Lung (tissue), 11 donors: ENCODE measurements at regions not wholly inside any gene's neighbourhood (a gene's known extent, or its start where the extent isn't known, plus 50 kb on each side); places are given as distances from the start of the nearest gene placed in this dataset.

Source experiments
- ATAC-seq: fragments of 200-7000 bp; cut with Tn5 transposase; one replicate; pipeline ENCODE4 v1.9.1; 2020; ENCODE audit warnings: moderate number of reproducible peaks; ENCODE audit not compliant: insufficient read depth, low FRiP score
- DNase-seq, 3 donors: peaks; one replicate each; pipeline ENCODE4 v3.0.0-alpha.2; 2013 to 2017
- H3K27ac ChIP-seq, 2 donors: one replicate each; pipeline ENCODE4 v1.5.1; 2013; ENCODE audit warnings: mild to moderate bottlenecking in 2 of 2, moderate library complexity in 2 of 2, control low read depth in 1 of 2, inconsistent platforms in 1 of 2, low read depth in 1 of 2, low read length in 1 of 2
- H3K27me3 ChIP-seq, 3 donors: one replicate each; pipeline ENCODE4 v1.5.1; 2013; ENCODE audit warnings: low read length in 2 of 3; ENCODE audit not compliant: control insufficient read depth in 3 of 3, insufficient read depth in 3 of 3
- H3K36me3 ChIP-seq, 4 donors: one replicate each; pipeline ENCODE4 v1.5.1; 2013; ENCODE audit warnings: low read length in 4 of 4, mild to moderate bottlenecking in 1 of 4, moderate library complexity in 1 of 4; ENCODE audit not compliant: control insufficient read depth in 4 of 4, insufficient read depth in 4 of 4
- H3K4me1 ChIP-seq, 5 donors: one replicate each; pipeline ENCODE4 v1.5.1; 2013; ENCODE audit warnings: low read length in 5 of 5, mild to moderate bottlenecking in 2 of 5, moderate library complexity in 1 of 5; ENCODE audit not compliant: control insufficient read depth in 5 of 5, insufficient read depth in 5 of 5
- H3K4me3 ChIP-seq: one replicate; pipeline ENCODE4 v1.5.1; 2013; ENCODE audit warnings: mild to moderate bottlenecking, control low read depth, moderate library complexity
- H3K9ac ChIP-seq, 2 donors: one replicate each; pipeline ENCODE4 v1.5.1; 2013; ENCODE audit warnings: low read length in 2 of 2, control low read depth in 1 of 2; ENCODE audit not compliant: insufficient read depth in 1 of 2
- H3K9me3 ChIP-seq, 4 donors: one replicate each; pipeline ENCODE4 v1.5.1; 2013; ENCODE audit warnings: low read length in 3 of 4, mild to moderate bottlenecking in 1 of 4, moderate library complexity in 1 of 4; ENCODE audit not compliant: control insufficient read depth in 4 of 4, insufficient read depth in 3 of 4
- WGBS, 2 donors: extraction: QIAGEN DNeasy Blood & Tissue Kit; methylation state at CpG; one replicate each; pipeline ENCODE4 v1.1.7; 2013; 5-methylcytosine and 5-hydroxymethylcytosine counted together
- TF ChIP-seq, protein P1 (sequence below): IDR thresholded peaks from 2 replicates; pipeline ENCODE4 v1.5.1; 2012; ENCODE audit warnings: mild to moderate bottlenecking; ENCODE audit errors: control extremely low read depth, extremely low read depth
- donor health status: control.
- donor health status: control.
- donor health status: Bipolar disorder and iron deficiency.
- donor health status: healthy.
- donor health status: DM: yes; HTN: yes; CAD: no.

- no peak overlapping the region for H3K9ac ChIP-seq
- H3K4me1 ChIP-seq: peaks cover 0 to 3% (median 0%) of the 10 kb centered on the region in 5 donors
- DNase-seq: no peak
- TF ChIP-seq, protein P1, sequence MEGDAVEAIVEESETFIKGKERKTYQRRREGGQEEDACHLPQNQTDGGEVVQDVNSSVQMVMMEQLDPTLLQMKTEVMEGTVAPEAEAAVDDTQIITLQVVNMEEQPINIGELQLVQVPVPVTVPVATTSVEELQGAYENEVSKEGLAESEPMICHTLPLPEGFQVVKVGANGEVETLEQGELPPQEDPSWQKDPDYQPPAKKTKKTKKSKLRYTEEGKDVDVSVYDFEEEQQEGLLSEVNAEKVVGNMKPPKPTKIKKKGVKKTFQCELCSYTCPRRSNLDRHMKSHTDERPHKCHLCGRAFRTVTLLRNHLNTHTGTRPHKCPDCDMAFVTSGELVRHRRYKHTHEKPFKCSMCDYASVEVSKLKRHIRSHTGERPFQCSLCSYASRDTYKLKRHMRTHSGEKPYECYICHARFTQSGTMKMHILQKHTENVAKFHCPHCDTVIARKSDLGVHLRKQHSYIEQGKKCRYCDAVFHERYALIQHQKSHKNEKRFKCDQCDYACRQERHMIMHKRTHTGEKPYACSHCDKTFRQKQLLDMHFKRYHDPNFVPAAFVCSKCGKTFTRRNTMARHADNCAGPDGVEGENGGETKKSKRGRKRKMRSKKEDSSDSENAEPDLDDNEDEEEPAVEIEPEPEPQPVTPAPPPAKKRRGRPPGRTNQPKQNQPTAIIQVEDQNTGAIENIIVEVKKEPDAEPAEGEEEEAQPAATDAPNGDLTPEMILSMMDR: no peak
- H3K27ac ChIP-seq: no peak overlapping the region
- H3K27me3 ChIP-seq: no peaks in the 10 kb centered on the region
- H3K9me3 ChIP-seq: no peaks in the 10 kb centered on the region
- H3K36me3 ChIP-seq: no peaks in the 10 kb centered on the region
- no peak overlapping the region for H3K4me3 ChIP-seq
- ATAC-seq: no peak
- WGBS, 2 donors: 64 to 80% methylated on average over 5 of the region's 5 CpGs
Observed at GRCh38 chr3:166291186-166291955, 454.1 kb upstream of the BCHE start.

- TF ChIP-seq, protein P1: no peak
- Histone ChIP-seq H3K4me3 (no peak overlapping the region), H3K27ac (no peak overlapping the region), H3K27me3 (no peaks in the 10 kb centered on the region), H3K9me3 (no peaks in the 10 kb centered on the region), H3K4me1 (no peaks in the 10 kb centered on the region), H3K9ac (no peak overlapping the region), H3K36me3 (no peaks in the 10 kb centered on the region)
- ATAC-seq: no peak
- no peak for DNase-seq
- WGBS, 2 donors: 66 to 69% methylated on average over 2 of the region's 2 CpGs
Observed at GRCh38 chr3:166285001-166285400, 447.8 kb upstream of the BCHE start.

DNA sequence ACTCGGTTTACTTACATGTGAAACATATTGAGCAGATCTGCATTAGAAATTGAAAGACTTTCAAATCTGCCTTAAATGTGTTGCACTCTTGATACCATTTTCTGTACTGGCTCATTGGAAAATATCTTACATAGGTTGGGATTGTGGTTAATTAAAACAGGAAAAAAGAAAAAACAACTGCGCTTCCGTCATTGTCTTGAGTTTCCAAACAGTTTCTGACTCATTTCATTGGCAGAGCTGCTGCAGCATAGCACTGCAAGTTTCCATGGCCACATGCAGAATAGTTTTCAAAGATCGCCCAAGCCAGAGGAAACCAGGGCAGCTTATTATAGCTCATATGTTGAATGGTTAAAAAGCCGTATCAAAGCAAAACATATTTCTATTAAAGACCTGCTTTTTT lies 446.6 kb upstream of the BCHE start:
- TF ChIP-seq, protein P1: no peak
- no peak overlapping the region for H3K4me3 ChIP-seq
- no peaks in the 10 kb centered on the region for H3K36me3 ChIP-seq
- WGBS, 2 donors: 64 to 72% methylated on average over 5 of the region's 5 CpGs
- H3K27me3 ChIP-seq: no peaks in the 10 kb centered on the region
- DNase-seq (no peak), ATAC-seq (no peak)
- no peaks in the 10 kb centered on the region for H3K4me1 ChIP-seq
- no peak overlapping the region for H3K27ac ChIP-seq
- H3K9ac ChIP-seq: no peak overlapping the region
- no peaks in the 10 kb centered on the region for H3K9me3 ChIP-seq

GRCh38 chr3:166282931-166283330 lies 445.7 kb upstream of the BCHE start:
- H3K27me3 ChIP-seq: no peaks in the 10 kb centered on the region
- H3K27ac ChIP-seq: no peak overlapping the region
- 68% methylated on average over 2 of the region's 2 CpGs for WGBS, 2 donors
- TF ChIP-seq, protein P1: no peak
- DNase-seq: no peak
- no peaks in the 10 kb centered on the region for H3K36me3 ChIP-seq
- no peaks in the 10 kb centered on the region for H3K4me1 ChIP-seq
- no peak overlapping the region for H3K9ac ChIP-seq
- H3K4me3 ChIP-seq: no peak overlapping the region
- H3K9me3 ChIP-seq: no peaks in the 10 kb centered on the region
- no peak for ATAC-seq
